Superior temporal gyrus (tissue), 1 donor: ENCODE measurements at regions not wholly inside any gene's neighbourhood (a gene's known extent, or its start where the extent isn't known, plus 50 kb on each side); places are given as distances from the start of the nearest gene placed in this dataset.

ENCODE experiments used
- DNase-seq: peaks from one replicate; pipeline ENCODE4 v3.0.0-alpha.2; 2016; ENCODE audit errors: extremely low spot score

DNA sequence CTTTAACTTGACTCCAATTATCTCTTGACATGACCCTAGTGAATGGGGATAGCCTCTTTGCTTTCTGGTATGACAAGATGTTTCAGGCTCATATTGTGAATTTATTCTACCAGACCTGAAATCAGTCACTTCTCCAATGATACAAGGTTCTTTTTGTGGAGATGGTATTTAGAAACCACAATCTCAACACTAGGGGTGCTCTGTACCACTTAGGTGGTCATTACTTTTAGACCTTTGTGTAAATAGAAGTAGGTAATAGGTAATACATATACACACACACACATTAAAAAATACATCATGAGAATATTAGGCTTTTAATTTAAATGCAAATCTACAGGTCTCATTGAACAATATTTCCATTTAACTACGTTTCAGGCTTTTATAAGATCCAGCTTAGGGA is 199.0 kb upstream of the RHOBTB1 start:
- DNase-seq: no peak

DNA sequence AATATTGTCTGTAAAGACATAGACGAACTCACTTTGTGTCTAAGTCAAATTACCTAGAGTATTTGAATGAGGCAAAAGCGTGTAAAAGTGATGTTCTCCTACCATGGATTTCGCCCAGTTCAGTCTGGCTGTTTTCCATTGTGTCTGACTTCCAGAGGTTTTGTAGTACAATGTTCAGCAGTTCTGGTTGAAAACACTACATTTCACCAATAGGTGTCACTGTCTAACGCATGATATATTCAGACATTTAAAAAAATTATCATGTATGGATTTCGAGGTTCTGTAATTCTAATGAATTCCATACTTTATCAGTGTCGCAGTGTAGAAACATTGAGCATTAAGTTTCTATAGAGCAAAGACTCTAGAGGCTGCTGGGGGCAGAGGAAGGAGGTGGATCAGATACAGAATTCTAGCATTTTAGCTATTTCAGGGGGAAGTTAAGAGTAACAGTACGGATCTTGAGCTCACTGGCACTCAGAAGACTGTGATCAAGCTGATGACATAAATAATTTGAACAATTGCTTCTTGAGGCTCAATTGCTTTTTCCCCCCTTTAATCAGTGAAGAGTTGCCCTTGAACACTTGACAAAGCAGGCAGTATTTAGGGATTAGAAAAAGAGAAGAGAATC is 196.9 kb upstream of the RHOBTB1 start:
- DNase-seq: peak; percentile 96

DNA sequence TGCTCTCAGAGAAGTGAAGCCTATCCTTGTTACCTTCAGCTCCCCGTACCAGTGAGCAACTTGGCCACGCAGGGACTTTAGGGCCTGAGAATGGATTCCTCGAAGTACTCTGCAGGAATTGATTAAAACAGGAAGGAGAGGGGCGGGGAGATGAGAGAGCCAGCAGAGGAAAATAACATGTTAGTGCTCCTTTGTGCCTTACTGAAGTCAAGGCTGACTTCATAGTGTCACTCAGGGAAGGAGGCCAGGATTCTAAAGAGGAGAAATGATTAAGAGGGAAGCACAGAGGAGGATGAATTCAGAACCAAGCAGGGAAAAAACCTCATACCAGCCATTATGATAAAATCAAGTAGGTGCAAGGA is 195.6 kb upstream of the RHOBTB1 start:
- DNase-seq: peak; percentile 28

DNA sequence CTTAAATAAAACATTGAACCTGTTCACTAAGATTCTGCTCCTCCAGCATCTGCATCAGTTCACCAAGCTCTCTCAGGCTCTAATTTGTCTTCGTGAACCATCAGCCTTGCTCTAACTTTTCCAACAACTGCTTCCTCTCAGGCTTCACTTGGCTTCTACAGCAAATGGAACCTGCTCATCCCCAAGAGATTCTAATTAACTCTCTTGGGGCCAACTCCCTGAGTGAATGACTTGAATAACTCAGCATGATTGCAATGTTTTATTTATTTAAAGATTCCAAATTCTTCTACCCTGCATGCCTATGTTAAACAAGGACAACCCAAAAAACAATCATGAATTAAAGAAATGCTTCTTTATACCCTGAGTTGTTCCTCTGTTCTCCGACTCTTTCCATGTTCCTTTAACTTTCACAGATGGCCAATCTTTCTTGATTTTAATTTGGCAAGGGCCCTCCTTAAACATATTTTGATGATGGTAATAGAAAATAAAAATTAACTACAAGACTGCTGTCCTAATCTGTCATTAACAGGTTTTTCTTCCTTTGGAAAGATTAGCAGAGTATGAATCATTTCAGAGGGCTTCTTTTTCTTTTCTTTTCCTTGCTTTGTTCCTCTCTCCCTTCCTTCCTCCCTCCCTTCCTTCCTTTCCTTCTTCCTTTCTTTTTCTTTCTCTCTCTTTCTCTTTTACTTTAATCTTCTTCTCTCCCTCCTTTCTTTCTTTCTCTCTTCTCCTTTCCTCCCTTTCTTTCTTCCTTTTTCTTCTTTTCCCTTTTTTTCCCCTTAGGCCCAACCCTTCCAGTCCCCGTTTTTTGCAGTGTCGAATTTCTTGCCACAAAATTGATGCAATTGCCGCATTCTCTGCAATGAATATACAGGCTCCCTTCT is 195.0 kb upstream of the RHOBTB1 start:
- DNase-seq: no peak

DNA sequence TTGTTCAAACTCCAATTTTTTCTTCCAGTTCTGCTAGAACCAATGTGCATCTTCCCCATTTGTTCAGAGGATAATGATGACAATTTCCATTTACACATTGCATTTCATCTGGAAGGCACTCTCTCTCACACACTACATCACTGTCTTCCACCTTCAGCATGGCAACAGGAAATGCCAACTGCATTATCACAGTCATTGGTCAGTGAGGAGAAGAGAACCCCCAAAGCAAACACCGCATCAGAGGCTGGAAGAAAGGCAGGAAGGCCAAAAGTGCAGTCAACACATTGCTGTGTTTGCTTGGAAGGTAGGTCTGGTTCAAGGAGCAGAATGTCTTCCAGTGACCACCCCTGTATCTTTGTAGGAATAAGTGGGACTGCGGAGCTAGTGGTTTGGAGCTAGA is 192.2 kb upstream of the RHOBTB1 start:
- DNase-seq: no peak

DNA sequence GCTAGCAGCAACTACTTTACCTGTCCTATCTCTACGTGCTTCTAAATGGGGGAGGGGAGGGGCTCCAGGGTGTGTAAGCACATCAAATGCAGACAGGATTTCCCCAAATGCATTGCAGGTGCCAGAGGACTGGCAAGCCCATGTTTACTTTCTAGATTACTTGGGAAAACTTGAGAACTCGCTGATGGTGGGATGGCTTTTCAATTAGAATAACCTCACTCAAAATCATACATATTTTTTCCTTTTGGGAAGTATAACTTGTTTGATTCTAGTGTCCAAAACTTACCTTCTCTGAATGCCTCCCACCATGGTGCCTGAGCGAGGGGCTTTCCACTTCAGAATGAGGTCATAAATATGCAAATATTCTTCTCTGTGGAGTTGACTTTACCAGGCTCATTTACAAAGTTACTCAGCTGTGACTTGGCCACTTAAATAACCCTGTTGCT is 191.3 kb upstream of the RHOBTB1 start:
- DNase-seq: no peak

DNA sequence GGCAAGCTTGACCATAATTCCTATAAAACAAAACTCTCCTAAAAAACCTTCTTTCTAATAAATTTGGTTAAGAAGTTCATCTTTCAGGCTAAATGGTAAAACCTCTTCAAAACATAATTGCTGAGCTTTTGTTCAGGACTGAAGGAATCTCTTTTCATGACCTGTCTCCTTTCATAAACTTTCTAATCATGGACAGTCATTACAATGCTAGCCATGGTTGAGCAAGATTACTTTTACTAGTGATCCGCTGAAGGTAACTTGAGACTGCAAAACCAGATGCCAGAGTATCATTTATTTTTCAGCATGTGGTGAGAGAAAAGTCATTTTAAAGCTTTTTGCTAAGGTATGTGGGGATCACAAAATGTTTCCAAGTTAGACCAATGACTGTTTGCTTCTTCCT is 186.4 kb upstream of the RHOBTB1 start:
- DNase-seq: no peak

DNA sequence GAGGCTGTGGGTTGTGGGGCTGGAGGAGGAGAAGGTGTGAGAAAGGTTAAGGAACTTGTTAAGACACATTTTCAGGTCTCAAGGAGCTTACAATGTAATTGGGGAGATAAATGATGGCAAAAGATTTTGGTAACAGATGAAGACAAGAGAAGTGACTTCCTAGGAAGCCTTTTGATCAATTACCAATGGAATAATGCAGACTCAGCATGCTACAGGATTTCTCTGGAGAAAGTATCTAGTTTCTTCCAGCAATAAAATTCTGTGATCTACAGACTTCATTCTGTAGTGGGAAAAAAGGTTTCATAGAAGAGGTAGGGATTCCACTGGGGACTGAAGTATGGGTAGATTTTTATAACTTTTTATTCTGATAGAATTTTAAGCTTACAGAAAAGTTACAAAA is 184.2 kb upstream of the RHOBTB1 start:
- no peak for DNase-seq

DNA sequence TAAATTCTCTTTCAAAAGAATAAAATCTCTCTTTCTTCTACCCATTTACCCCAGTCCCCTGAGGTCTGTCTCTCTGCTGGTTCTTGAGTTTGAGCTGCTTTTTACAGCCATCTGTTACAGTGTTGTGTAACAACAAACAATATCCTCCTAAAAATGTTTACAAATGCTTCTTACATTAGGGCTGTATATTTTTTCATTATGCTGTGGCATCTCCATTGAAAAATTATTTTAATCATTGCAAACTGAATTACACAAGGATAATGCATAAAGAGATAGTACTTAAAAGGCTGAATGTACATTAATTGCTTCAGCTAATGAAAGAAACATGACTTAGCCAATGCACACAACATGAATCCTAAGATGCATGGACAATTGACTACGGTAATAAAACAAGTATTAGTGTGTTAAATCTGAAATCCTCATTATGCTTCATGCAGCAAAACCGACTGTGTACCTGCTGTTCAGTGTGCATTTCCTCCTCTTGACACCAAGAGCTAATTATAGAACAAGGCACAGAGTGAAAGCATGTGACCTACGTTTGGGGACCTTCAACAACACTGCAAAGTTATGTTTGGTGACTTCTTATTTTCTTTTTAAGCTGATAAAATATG is 181.7 kb upstream of the RHOBTB1 start:
- DNase-seq: no peak

DNA sequence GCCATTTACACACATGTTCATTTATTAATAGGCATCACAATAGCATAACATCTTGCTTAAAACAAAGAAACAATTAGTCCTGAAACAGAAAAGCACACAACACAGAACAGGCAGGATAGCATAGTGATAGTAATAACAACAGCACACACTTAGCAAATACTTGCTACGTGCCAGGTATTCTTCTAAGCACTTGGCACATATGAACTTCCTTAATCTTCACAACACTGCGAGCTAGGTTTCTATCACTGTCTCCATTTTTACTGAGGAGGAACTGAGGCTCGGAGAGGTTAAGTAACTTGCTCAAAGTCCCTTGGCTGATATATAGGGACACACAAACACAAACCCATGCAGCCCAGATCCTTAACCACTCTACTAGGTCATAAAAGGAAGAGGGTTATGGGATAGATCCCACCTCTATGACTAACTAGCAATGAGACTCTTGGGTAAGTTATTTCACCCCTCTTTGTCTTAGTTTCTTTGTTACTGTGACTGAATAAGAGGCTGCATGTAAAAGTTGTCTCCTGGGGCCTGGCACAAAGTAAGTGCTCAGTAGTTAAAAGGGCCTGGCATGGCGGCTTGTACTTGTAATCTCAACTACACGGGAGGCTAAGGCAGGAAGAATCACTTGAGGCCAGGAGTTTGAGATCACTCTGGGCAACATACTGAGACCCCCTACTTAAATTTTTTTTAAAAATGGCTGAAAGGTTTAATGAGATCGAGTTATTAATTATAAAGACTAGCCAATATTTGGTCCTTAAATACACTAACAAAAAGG is 181.0 kb upstream of the RHOBTB1 start:
- no peak for DNase-seq

DNA sequence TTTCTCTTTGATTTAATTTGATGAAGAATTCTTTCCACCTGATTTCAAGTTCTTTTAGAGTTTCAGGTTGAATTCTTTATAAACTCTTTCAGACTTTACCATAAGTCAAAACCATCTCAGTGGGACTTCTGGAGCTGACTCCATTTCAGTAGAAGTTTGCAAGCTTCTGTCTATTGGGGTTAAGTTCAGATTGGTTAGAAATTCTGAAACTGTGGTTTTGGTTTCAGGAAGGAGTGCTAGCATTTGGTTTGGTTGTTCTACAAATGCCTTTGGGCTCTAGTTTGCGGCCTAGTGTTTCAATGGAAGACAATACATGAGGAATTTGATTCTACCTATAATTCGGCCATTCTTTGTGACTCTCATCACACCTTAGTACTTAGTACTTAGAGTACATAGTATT is 176.8 kb upstream of the RHOBTB1 start:
- no peak for DNase-seq

DNA sequence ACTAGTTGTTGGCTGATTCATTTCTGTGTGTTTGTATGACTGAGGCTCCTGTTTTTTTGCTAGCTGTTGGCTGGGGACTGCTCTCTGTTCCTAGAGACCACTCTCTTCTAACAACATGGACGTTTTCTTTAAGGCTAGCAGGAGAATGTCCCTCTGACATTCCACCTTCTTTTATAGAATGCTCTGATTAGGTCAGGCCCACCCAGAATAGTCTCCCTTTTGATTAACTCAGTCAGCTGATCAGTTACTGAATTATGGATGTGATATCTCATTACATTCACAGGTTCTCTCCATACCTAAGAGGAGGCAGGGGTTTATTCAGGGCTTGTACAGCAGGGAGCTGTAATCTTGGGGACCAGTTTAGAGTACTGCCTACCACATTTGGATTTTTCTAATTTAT is 175.6 kb upstream of the RHOBTB1 start:
- no peak for DNase-seq

DNA sequence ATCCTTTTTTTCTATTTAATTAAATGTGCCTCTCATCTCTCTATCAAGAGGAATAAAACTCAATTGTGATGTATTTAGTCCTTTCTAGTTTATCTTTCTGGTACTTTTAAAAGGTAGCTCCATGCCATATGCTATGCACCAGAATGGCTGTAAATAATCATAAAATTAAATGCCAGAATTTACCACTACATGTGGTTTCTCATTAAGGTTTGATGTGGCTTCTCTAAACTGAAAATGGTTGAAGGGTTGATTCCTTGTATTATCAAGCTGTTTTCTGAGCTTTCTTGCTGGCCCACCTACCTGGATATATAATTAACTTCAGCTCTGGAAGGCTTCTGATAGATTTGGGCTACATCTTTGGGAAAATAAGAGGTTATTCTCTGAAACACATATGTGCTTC is 171.9 kb upstream of the RHOBTB1 start:
- no peak for DNase-seq

DNA sequence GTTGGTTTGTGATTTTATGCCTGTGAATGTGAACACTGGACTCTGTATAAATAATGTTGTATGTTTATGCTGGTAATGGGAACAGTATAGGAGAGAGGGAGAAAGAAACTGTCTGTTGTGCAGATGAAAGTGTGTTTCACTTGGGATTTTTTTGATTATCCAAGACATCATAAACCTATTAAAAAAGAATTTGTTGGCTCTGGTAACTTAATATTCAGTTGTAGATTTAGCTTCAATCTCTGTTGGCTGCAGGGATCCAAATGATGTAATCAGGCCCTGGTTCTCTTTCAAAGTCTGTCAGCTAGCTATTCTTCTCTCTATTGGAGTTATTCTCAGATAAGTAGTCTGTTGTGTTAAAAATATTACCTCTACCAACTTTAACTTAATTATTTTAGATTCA is 168.8 kb upstream of the RHOBTB1 start:
- DNase-seq: no peak

DNA sequence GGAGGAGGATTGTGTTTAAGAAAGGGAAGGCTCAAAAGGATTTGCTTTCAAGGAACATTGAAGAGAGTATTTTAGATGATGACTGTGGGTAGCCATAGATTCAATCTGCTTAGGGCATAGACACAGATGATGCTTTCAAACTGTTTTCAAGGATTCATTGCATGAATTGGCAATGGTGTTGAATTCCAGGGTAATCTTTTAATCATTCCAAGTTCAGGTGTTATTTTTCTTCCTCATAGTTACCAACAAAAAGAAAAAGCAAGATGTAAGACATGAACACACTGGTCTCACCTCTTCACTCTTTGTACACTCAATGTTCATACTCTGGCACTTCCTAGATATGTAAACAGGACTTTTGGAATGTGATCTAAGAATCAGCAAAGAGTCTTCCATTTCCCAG is 167.0 kb upstream of the RHOBTB1 start:
- DNase-seq: no peak

DNA sequence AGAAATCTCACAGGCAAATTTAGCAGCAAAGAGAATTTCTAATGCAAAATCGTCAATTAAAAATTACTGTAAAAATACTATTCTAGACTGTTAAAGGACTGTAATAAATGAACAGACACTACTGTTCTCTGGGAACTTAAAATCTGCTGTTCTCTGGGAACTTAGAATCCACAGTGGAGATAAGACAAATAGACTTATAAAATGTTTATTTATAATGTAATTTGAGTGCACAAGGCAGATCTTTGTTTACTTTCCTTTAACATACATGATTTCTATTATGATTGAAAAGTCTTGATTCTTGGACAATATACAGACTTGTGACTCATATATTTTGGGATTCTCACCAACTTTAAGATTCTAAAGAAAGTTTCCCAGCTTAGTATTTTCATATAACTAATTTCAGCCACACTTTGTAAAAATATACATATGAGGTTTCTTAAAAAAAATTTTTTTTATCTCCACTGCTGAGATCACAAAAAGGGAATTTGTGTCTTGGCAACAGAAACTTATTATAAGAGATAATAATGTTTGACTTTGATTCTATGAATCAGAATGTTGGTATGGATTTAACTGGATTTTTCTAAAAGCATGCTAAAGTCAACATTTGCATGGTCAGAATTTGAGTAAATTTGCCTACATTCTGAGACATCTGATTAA is 166.3 kb upstream of the RHOBTB1 start:
- DNase-seq: no peak

DNA sequence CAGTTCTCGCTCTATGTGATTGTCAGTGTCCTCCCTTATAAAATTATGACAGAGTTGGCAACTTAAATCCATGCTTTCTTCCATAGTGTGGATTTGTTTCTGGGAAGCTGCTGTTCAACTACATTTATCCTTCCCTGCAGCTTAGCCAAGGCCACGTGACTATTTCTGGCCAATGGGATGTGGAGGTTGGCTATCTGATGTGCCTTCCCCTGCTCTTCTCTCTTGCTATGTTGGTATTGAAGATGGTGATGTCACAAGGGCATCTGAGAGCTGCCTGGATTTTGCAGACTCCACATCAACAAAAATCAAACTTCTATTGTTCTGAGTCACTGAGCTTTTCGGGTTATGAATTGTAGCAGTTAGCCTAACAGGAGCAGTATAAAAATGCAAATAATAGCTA is 164.9 kb upstream of the RHOBTB1 start:
- no peak for DNase-seq

DNA sequence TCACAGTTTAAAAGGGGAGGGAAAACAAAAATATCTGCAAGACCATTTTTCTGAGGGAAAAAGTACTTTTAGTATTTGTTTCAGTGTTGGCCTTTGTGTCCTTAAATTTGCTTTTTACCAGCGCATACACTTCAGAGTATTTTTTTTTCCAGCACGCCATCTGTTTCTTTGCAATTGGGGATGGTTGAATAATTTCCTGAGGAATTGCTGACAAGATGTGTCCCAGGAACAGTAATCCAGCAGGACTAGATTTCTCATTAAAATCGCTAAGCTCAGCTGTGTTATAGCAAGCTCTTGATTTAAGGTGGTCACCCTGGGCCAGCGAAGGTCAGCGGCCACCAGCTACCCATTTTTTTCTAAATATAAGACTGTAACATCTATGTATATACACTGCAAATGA is 156.9 kb upstream of the RHOBTB1 start:
- peak; percentile 58 for DNase-seq

DNA sequence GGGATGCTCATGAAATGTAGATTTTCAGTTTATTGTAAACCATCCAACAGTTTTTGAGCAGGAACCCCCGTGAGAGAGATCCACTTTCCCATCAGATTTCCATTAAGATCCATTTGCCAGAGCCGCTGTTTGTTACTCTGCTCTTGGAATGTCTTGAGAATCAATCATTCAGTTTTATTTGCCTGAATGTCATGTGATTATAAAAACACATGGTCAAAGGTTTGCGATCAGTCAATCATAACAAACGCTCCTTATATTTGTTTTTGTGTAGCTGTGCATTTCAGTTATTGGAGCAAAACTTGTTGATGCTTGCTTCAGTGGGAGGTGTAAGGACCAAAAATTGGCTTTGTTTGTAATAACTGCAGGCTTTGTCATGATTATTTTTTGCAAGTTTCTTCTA is 155.8 kb upstream of the RHOBTB1 start:
- DNase-seq: no peak

DNA sequence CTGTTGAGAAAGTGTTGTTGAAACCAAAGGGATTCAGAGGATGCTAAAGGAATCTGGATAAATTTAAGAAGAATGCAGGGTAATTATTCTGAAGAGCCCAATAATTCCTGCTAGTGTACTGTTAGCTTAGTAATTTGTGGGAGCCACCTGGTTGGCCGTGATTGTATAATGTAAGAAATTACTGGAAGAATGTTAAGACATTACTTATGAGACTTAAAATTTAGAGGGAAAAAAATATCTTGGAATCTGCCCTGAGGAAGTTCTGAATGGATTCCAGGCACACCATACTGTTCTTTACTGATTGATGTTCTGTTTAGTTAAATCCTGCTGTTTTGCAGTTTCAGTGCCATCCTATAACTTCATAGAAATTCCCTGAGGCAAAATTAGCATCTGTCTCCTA is 155.0 kb upstream of the RHOBTB1 start:
- no peak for DNase-seq

DNA sequence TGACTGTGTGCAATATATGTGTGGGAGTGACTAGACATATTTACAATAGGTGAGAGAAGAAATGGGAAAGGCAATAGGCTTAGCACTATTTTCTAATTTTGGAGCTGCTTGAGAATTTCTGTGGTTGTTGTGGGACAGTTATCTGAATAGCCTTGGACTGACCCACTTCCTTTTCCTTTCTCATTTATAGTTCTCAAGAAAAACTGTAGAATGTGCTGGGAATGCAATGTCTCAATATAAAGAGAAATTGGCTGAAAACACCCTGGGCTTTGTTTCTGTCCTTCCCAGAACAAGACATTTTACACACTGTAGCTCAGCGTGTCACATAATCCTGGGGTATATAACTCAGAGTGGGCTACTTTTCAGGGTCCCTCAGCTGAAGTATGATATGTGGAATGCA is 153.0 kb upstream of the RHOBTB1 start:
- peak; percentile 53 for DNase-seq

DNA sequence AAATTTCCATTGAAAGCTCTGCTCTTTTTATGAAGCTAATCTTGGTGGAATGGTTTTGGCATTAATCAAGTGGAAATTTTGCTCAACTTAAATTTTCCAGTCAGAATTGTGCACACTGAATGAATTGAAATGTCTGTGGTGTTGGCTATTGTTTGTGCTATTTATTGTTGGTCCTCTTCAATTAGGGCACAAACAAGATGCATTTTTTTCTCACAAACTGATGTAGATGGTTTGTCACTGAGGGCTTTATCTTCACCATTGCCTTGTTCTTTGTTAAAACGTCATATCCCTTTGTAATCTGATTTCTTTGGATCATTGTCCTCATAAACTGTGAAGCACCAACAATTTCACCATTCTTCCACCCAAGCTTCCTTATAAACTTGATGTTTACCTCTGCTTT is 152.1 kb upstream of the RHOBTB1 start:
- peak; percentile 91 for DNase-seq
